B cell (primary cell): ENCODE measurements at regions not wholly inside any gene's neighbourhood (a gene's known extent, or its start where the extent isn't known, plus 50 kb on each side); places are given as distances from the start of the nearest gene placed in this dataset.

Experiments used
- ATAC-seq: fragments of 200-7000 bp; cut with Tn5 transposase; one replicate; pipeline ENCODE4 v1.10.0; 2021; ENCODE audit warnings: low read depth, mild to moderate bottlenecking, moderate number of reproducible peaks, moderate library complexity
- CTCF ChIA-PET: fragments of 350-600 bp; sonication (Branson Sonifier 250); formaldehyde crosslinking; loops from one replicate; lab custom pipeline; 2021; ENCODE audit warnings: antibody characterized with exemption, inconsistent platforms; lab: Charles Lee
- POLR2A ChIA-PET: fragments of 350-600 bp; sonication (Branson Sonifier 250); formaldehyde crosslinking; loops from one replicate; lab custom pipeline; 2021; ENCODE audit warnings: antibody characterized with exemption; lab: Charles Lee
- DNase-seq: peaks from one replicate; pipeline ENCODE4 v3.0.0; 2013
- H2AFZ ChIP-seq: 2 replicates; pipeline ENCODE4 v1.6.1; 2012; ENCODE audit warnings: mild to moderate bottlenecking, low read depth, low read length; ENCODE audit not compliant: insufficient read depth, poor library complexity, severe bottlenecking
- H3K27ac ChIP-seq, 2 donors: 1 replicate in 1 of 2; 2 replicates in 1 of 2; pipeline ENCODE4 v1.5.1; 2012 to 2013; ENCODE audit warnings: low read length in 2 of 2, mild to moderate bottlenecking in 2 of 2, moderate library complexity in 1 of 2
- H3K27me3 ChIP-seq, 4 experiments: fragments of 200-600 bp in 1 of 4; sonication (generic) in 1 of 4; replicated peaks in 1 of 4; 1 replicate in 2 of 4; 2 replicates in 2 of 4; pipeline versions ENCODE4 v1.6.1 to v1.7.0; 2013 to 2016; ENCODE audit warnings: low read length in 3 of 4, mild to moderate bottlenecking in 2 of 4, mixed read lengths in 1 of 4, moderate library complexity in 1 of 4; ENCODE audit not compliant: insufficient read depth in 4 of 4, control insufficient read depth in 3 of 4; ENCODE audit errors: control extremely low read depth in 1 of 4
- H3K36me3 ChIP-seq, 2 experiments: replicated peaks in 1 of 2; 1 replicate in 1 of 2; 2 replicates in 1 of 2; pipeline versions ENCODE4 v1.6.1 to v1.7.1; 2013; ENCODE audit warnings: low read length in 1 of 2; ENCODE audit not compliant: insufficient read depth in 2 of 2, control insufficient read depth in 1 of 2; ENCODE audit errors: control extremely low read depth in 1 of 2, extremely low read depth in 1 of 2
- H3K4me1 ChIP-seq, 2 donors: fragments of 200-600 bp in 1 of 2; sonication (generic) in 1 of 2; 1 replicate in 1 of 2; 2 replicates in 1 of 2; pipeline versions ENCODE4 v1.5.1 to v1.6.1; 2013 to 2017; ENCODE audit warnings: low read length in 2 of 2; ENCODE audit not compliant: control insufficient read depth in 2 of 2, insufficient read depth in 2 of 2
- H3K4me2 ChIP-seq: replicated peaks from 2 replicates; pipeline ENCODE3; 2012; ENCODE audit warnings: mild to moderate bottlenecking, low read depth, low read length; ENCODE audit not compliant: poor library complexity, severe bottlenecking
- H3K4me3 ChIP-seq, 5 experiments: fragments of 200-600 bp in 1 of 5; sonication (generic) in 1 of 5; 1 replicate in 3 of 5; 2 replicates in 2 of 5; pipeline versions ENCODE4 v1.5.1 to v1.7.0; 2011 to 2016; ENCODE audit warnings: low read length in 4 of 5, mild to moderate bottlenecking in 4 of 5, low read depth in 2 of 5, control low read depth in 1 of 5, moderate library complexity in 1 of 5; ENCODE audit not compliant: insufficient read depth in 1 of 5; ENCODE audit errors: control extremely low read depth in 1 of 5, extremely low read depth in 1 of 5
- H3K79me2 ChIP-seq: fragments of 200-600 bp; sonication (generic); one replicate; pipeline ENCODE4 v1.6.0; 2016; ENCODE audit warnings: low read length; ENCODE audit not compliant: control insufficient read depth, insufficient read depth
- H3K9ac ChIP-seq: fragments of 200-600 bp; sonication (generic); 2 replicates; pipeline ENCODE4 v1.6.1; 2017; ENCODE audit warnings: mild to moderate bottlenecking, low read length, moderate library complexity
- H3K9me3 ChIP-seq, 3 donors: one replicate each; pipeline versions ENCODE4 v1.6.1 to v1.7.1; 2013; ENCODE audit warnings: low read length in 2 of 3; ENCODE audit not compliant: control insufficient read depth in 2 of 3, insufficient read depth in 1 of 3; ENCODE audit errors: control extremely low read depth in 1 of 3
- H4K20me1 ChIP-seq: 2 replicates; pipeline ENCODE4 v1.6.0; 2012; ENCODE audit warnings: mild to moderate bottlenecking, low read length; ENCODE audit not compliant: insufficient read depth, control insufficient read depth, poor library complexity, severe bottlenecking
- H3K27ac Mint-ChIP-seq: one replicate; pipeline ENCODE4 v1.8.0; 2021; ENCODE audit warnings: mixed read lengths
- H3K27me3 Mint-ChIP-seq: one replicate; pipeline ENCODE4 v1.8.0; 2021; ENCODE audit warnings: mixed read lengths
- H3K4me1 Mint-ChIP-seq: one replicate; pipeline ENCODE4 v1.8.0; 2021; ENCODE audit warnings: mixed read lengths
- H3K4me3 Mint-ChIP-seq: one replicate; pipeline ENCODE4 v1.8.0; 2021; ENCODE audit warnings: mixed read lengths
- H3K9me3 Mint-ChIP-seq: one replicate; pipeline ENCODE4 v1.8.0; 2022; ENCODE audit warnings: mixed read lengths; ENCODE audit not compliant: insufficient read depth
- EZH2 ChIP-seq: IDR thresholded peaks from 2 replicates; pipeline ENCODE4 v1.6.1; 2012; ENCODE audit warnings: borderline replicate concordance, low read depth, mild to moderate bottlenecking, moderate library complexity, low read length; ENCODE audit not compliant: insufficient read depth, poor library complexity, severe bottlenecking
- WGBS: methylation state at CpG from one replicate; pipeline ENCODE4 v1.1.5; 2013; ENCODE audit warnings: missing lambda C conversion rate; ENCODE audit not compliant: insufficient coverage; 5-methylcytosine and 5-hydroxymethylcytosine counted together
- intact Hi-C: fragments of 100-400 bp; cut with micrococcal nuclease; formaldehyde crosslinking; loops from one replicate; pipeline ENCODE4 v1.10.0; 2022
- TF ChIP-seq, protein P1 (sequence below): fragments of 200-600 bp; IDR thresholded peaks from one replicate; pipeline ENCODE4 v1.8.0; 2022; ENCODE audit warnings: antibody characterized with exemption, mild to moderate bottlenecking

DNA sequence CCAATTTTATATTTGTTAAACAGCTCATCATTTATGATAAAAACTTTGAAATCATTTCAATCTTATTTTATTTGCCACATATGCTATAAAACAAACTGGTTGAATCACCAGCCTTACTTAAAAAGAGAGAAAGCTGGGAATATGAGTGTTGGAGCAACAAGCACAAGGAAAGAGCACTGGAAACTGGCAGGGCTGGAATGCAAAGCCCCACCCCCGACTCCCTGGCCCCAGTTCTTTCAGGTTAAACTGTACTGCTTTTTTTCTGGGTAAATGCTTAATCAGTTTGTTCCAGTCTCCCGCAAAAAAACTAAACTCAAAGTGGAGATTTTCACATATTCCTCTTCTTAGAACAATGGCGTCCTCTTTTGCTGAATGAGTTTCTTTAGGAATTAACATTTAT, 433.8 kb upstream of the NOX3 start:
- H2AFZ ChIP-seq: no peak overlapping the region
- Mint-ChIP-seq H3K27ac (no peak overlapping the region), H3K4me1 (no peaks in the 10 kb centered on the region), H3K4me3 (no peak overlapping the region), H3K27me3 (peaks cover 3% of the 10 kb centered on the region), H3K9me3 (peaks cover 3% of the 10 kb centered on the region)
- no peak overlapping the region for H3K27ac ChIP-seq
- POLR2A ChIA-PET: no interaction called here
- no peak overlapping the region for H3K9ac ChIP-seq
- H3K4me2 ChIP-seq: no peak overlapping the region
- intact Hi-C loops: no loop called here
- H3K4me3 ChIP-seq: no peak overlapping the region
- ATAC-seq (no peak), DNase-seq (no peak)
- no peaks in the 10 kb centered on the region for H4K20me1 ChIP-seq
- no peaks in the 10 kb centered on the region for H3K9me3 ChIP-seq
- no CpG with 5 or more reads among the region's 3 CpGs for WGBS
- no peaks in the 10 kb centered on the region for H3K79me2 ChIP-seq
- TF ChIP-seq, protein P1, sequence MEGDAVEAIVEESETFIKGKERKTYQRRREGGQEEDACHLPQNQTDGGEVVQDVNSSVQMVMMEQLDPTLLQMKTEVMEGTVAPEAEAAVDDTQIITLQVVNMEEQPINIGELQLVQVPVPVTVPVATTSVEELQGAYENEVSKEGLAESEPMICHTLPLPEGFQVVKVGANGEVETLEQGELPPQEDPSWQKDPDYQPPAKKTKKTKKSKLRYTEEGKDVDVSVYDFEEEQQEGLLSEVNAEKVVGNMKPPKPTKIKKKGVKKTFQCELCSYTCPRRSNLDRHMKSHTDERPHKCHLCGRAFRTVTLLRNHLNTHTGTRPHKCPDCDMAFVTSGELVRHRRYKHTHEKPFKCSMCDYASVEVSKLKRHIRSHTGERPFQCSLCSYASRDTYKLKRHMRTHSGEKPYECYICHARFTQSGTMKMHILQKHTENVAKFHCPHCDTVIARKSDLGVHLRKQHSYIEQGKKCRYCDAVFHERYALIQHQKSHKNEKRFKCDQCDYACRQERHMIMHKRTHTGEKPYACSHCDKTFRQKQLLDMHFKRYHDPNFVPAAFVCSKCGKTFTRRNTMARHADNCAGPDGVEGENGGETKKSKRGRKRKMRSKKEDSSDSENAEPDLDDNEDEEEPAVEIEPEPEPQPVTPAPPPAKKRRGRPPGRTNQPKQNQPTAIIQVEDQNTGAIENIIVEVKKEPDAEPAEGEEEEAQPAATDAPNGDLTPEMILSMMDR: no peak
- TF ChIP-seq EZH2: no peak
- no peaks in the 10 kb centered on the region for H3K4me1 ChIP-seq
- no peaks in the 10 kb centered on the region for H3K36me3 ChIP-seq
- H3K27me3 ChIP-seq: no peaks in the 10 kb centered on the region
- CTCF ChIA-PET: interaction anchor here (1.2 kb wide), 1 partner anchor 66 kb away, joined by 3 read pairs; no protein-coding TSS in a partner anchor

DNA sequence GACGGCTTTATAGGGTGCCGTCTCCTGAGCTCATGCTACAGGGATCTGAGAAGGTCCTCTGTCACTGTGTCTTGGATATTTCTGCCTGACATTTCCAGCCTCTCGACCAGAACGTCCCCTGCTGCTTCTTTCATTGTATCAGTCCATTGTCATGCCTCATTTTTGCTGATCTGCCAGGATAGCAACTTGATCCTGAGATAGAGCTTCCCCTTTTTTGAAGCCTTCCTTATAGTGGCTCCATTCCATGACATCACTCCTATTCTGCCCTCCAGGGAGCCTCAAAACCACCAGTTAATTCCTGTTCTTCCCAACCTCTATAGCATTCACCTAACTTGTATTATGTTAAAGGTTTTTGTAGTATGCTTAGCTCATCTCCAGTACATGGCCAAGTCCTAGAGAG, 431.8 kb upstream of the NOX3 start:
- H3K27ac Mint-ChIP-seq: no peak overlapping the region
- ATAC-seq: no peak

More for the DNA sequence above, 431.8 kb upstream of the NOX3 start:
- Histone ChIP-seq H3K36me3 (no peaks in the 10 kb centered on the region), H3K4me1 (peaks cover 6 to 9% of the 10 kb centered on the region in 2 donors), H3K27ac (no peak overlapping the region), H2AFZ (no peak overlapping the region), H4K20me1 (no peaks in the 10 kb centered on the region), H3K4me2 (no peak overlapping the region), H3K79me2 (no peaks in the 10 kb centered on the region), H3K27me3 (no peaks in the 10 kb centered on the region), H3K9ac (no peak overlapping the region), H3K9me3 (no peaks in the 10 kb centered on the region), H3K4me3 (no peak overlapping the region)
- TF ChIP-seq, protein P1: no peak
- no peak for TF ChIP-seq EZH2
- H3K27me3 Mint-ChIP-seq: peaks cover 3% of the 10 kb centered on the region
- no peaks in the 10 kb centered on the region for H3K9me3 Mint-ChIP-seq
- H3K4me3 Mint-ChIP-seq: no peak overlapping the region
- intact Hi-C loops: no loop called here
- H3K4me1 Mint-ChIP-seq: peaks cover 9% of the 10 kb centered on the region
- WGBS: 88% methylated on average over 4 of the region's 4 CpGs
- CTCF ChIA-PET: no interaction called here
- DNase-seq: no peak
- POLR2A ChIA-PET: no interaction called here
